ENCODE measurements at regions not wholly inside any gene's neighbourhood (a gene's known extent, or its start where the extent isn't known, plus 50 kb on each side); places are given as distances from the start of the nearest gene placed in this dataset.

GRCh38 chr5:89020926-89021610, 138.1 kb upstream of the MEF2C start:
- Histone ChIP-seq H3K9me3 (ENCODE audit: control insufficient read depth, low read length) (no peaks in the 10 kb centered on the region), H3K27ac (ENCODE audit: low read depth in 1 of 2, low read length in 2 of 2) (no peak overlapping the region), H3K27me3 (ENCODE audit: control insufficient read depth in 1 of 2, insufficient read depth in 2 of 2, low read length in 1 of 2) (no peaks in the 10 kb centered on the region), H3K4me3 (ENCODE audit: low read length in 2 of 2) (no peak overlapping the region), H3K36me3 (ENCODE audit: control insufficient read depth in 1 of 2, insufficient read depth in 2 of 2, low read length in 1 of 2) (no peaks in the 10 kb centered on the region), H3K4me1 (ENCODE audit: control insufficient read depth in 1 of 2, insufficient read depth in 2 of 2, low read length in 2 of 2) (peaks cover 0 to 1% of the 10 kb centered on the region in 2 donors)
- ATAC-seq (ENCODE audit: low FRiP score) (no peak), DNase-seq (no peak)
- WGBS, 2 donors: 97% methylated on average over 4 of the region's 4 CpGs
- intact Hi-C loops (cut with DNase I): no loop called here

GRCh38 chr5:89016741-89017303, 133.8 kb upstream of the MEF2C start:
- 88 to 95% methylated on average over 3 of the region's 3 CpGs for WGBS, 2 donors
- Histone ChIP-seq H3K27me3 (ENCODE audit: control insufficient read depth in 1 of 2, insufficient read depth in 2 of 2, low read length in 1 of 2) (no peaks in the 10 kb centered on the region), H3K4me1 (ENCODE audit: control insufficient read depth in 1 of 2, insufficient read depth in 2 of 2, low read length in 2 of 2) (no peaks in the 10 kb centered on the region), H3K9me3 (ENCODE audit: control insufficient read depth, low read length) (no peaks in the 10 kb centered on the region), H3K36me3 (ENCODE audit: control insufficient read depth in 1 of 2, insufficient read depth in 2 of 2, low read length in 1 of 2) (no peaks in the 10 kb centered on the region), H3K27ac (ENCODE audit: low read depth in 1 of 2, low read length in 2 of 2) (no peak overlapping the region), H3K4me3 (ENCODE audit: low read length in 2 of 2) (no peak overlapping the region)
- DNase-seq (no peak), ATAC-seq (ENCODE audit: low FRiP score) (no peak)
- intact Hi-C loops (cut with DNase I): no loop called here

- Histone ChIP-seq H3K27me3 (ENCODE audit: control insufficient read depth in 1 of 2, insufficient read depth in 2 of 2, low read length in 1 of 2) (no peaks in the 10 kb centered on the region), H3K4me1 (ENCODE audit: control insufficient read depth in 1 of 2, insufficient read depth in 2 of 2, low read length in 2 of 2) (no peaks in the 10 kb centered on the region), H3K36me3 (ENCODE audit: control insufficient read depth in 1 of 2, insufficient read depth in 2 of 2, low read length in 1 of 2) (no peaks in the 10 kb centered on the region), H3K9me3 (ENCODE audit: control insufficient read depth, low read length) (no peaks in the 10 kb centered on the region), H3K4me3 (ENCODE audit: low read length in 2 of 2) (no peak overlapping the region), H3K27ac (ENCODE audit: low read depth in 1 of 2, low read length in 2 of 2) (no peak overlapping the region)
- WGBS, 2 donors: 89 to 91% methylated on average over 1 of the region's 1 CpG
- ATAC-seq (ENCODE audit: low FRiP score) (no peak), DNase-seq (no peak)
- intact Hi-C loops (cut with DNase I): no loop called here
Measured at GRCh38 chr5:89015409-89015808, 132.4 kb upstream of the MEF2C start.

GRCh38 chr5:89011778-89012711, 129.1 kb upstream of the MEF2C start:
- WGBS, 2 donors: 88 to 89% methylated on average over 6 of the region's 6 CpGs
- Histone ChIP-seq H3K4me3 (ENCODE audit: low read length in 2 of 2) (no peak overlapping the region), H3K36me3 (ENCODE audit: control insufficient read depth in 1 of 2, insufficient read depth in 2 of 2, low read length in 1 of 2) (no peaks in the 10 kb centered on the region), H3K4me1 (ENCODE audit: control insufficient read depth in 1 of 2, insufficient read depth in 2 of 2, low read length in 2 of 2) (no peaks in the 10 kb centered on the region), H3K27ac (ENCODE audit: low read depth in 1 of 2, low read length in 2 of 2) (no peak overlapping the region), H3K27me3 (ENCODE audit: control insufficient read depth in 1 of 2, insufficient read depth in 2 of 2, low read length in 1 of 2) (no peaks in the 10 kb centered on the region), H3K9me3 (ENCODE audit: control insufficient read depth, low read length) (no peaks in the 10 kb centered on the region)
- no peak for DNase-seq
- intact Hi-C loops (cut with DNase I): no loop called here
- no peak for ATAC-seq (ENCODE audit: low FRiP score)

- Histone ChIP-seq H3K27ac (ENCODE audit: low read depth in 1 of 2, low read length in 2 of 2) (no peak overlapping the region), H3K27me3 (ENCODE audit: control insufficient read depth in 1 of 2, insufficient read depth in 2 of 2, low read length in 1 of 2) (no peaks in the 10 kb centered on the region), H3K36me3 (ENCODE audit: control insufficient read depth in 1 of 2, insufficient read depth in 2 of 2, low read length in 1 of 2) (no peaks in the 10 kb centered on the region), H3K4me3 (ENCODE audit: low read length in 2 of 2) (no peak overlapping the region), H3K4me1 (ENCODE audit: control insufficient read depth in 1 of 2, insufficient read depth in 2 of 2, low read length in 2 of 2) (no peaks in the 10 kb centered on the region), H3K9me3 (ENCODE audit: control insufficient read depth, low read length) (no peaks in the 10 kb centered on the region)
- no peak for ATAC-seq (ENCODE audit: low FRiP score)
- intact Hi-C loops (cut with DNase I): no loop called here
- no peak for DNase-seq
- 93 to 100% methylated on average over 2 of the region's 2 CpGs for WGBS, 2 donors
Measured at GRCh38 chr5:89010512-89010911, 127.5 kb upstream of the MEF2C start.

GRCh38 chr5:89008291-89008690, 125.3 kb upstream of the MEF2C start:
- intact Hi-C loops (cut with DNase I): no loop called here
- Histone ChIP-seq H3K27ac (ENCODE audit: low read depth in 1 of 2, low read length in 2 of 2) (no peak overlapping the region), H3K27me3 (ENCODE audit: control insufficient read depth in 1 of 2, insufficient read depth in 2 of 2, low read length in 1 of 2) (no peaks in the 10 kb centered on the region), H3K36me3 (ENCODE audit: control insufficient read depth in 1 of 2, insufficient read depth in 2 of 2, low read length in 1 of 2) (no peaks in the 10 kb centered on the region), H3K9me3 (ENCODE audit: control insufficient read depth, low read length) (no peaks in the 10 kb centered on the region), H3K4me3 (ENCODE audit: low read length in 2 of 2) (no peak overlapping the region), H3K4me1 (ENCODE audit: control insufficient read depth in 1 of 2, insufficient read depth in 2 of 2, low read length in 2 of 2) (no peaks in the 10 kb centered on the region)
- 98% methylated on average over 1 of the region's 1 CpG for WGBS, 2 donors
- DNase-seq (no peak), ATAC-seq (ENCODE audit: low FRiP score) (no peak)

GRCh38 chr5:89005990-89006389, 123.0 kb upstream of the MEF2C start:
- WGBS, 2 donors: 93 to 97% methylated on average over 2 of the region's 2 CpGs
- H3K9me3 ChIP-seq (ENCODE audit: control insufficient read depth, low read length): no peaks in the 10 kb centered on the region
- intact Hi-C loops (cut with DNase I): no loop called here
- DNase-seq (no peak), ATAC-seq (ENCODE audit: low FRiP score) (no peak)
- no peaks in the 10 kb centered on the region for H3K36me3 ChIP-seq (ENCODE audit: control insufficient read depth in 1 of 2, insufficient read depth in 2 of 2, low read length in 1 of 2)
- no peak overlapping the region for H3K27ac ChIP-seq (ENCODE audit: low read depth in 1 of 2, low read length in 2 of 2)
- no peaks in the 10 kb centered on the region for H3K4me1 ChIP-seq (ENCODE audit: control insufficient read depth in 1 of 2, insufficient read depth in 2 of 2, low read length in 2 of 2)
- no peak overlapping the region for H3K4me3 ChIP-seq (ENCODE audit: low read length in 2 of 2)
- no peaks in the 10 kb centered on the region for H3K27me3 ChIP-seq (ENCODE audit: control insufficient read depth in 1 of 2, insufficient read depth in 2 of 2, low read length in 1 of 2)

GRCh38 chr5:89004379-89004778, 121.4 kb upstream of the MEF2C start:
- Histone ChIP-seq H3K4me1 (ENCODE audit: control insufficient read depth in 1 of 2, insufficient read depth in 2 of 2, low read length in 2 of 2) (no peaks in the 10 kb centered on the region), H3K36me3 (ENCODE audit: control insufficient read depth in 1 of 2, insufficient read depth in 2 of 2, low read length in 1 of 2) (no peaks in the 10 kb centered on the region), H3K27me3 (ENCODE audit: control insufficient read depth in 1 of 2, insufficient read depth in 2 of 2, low read length in 1 of 2) (no peaks in the 10 kb centered on the region), H3K9me3 (ENCODE audit: control insufficient read depth, low read length) (no peaks in the 10 kb centered on the region), H3K27ac (ENCODE audit: low read depth in 1 of 2, low read length in 2 of 2) (no peak overlapping the region), H3K4me3 (ENCODE audit: low read length in 2 of 2) (no peak overlapping the region)
- no peak for ATAC-seq (ENCODE audit: low FRiP score)
- WGBS, 2 donors: 97 to 100% methylated on average over 3 of the region's 3 CpGs
- intact Hi-C loops (cut with DNase I): no loop called here
- no peak for DNase-seq
